ENCODE measurements at regions not wholly inside any gene's neighbourhood (a gene's known extent, or its start where the extent isn't known, plus 50 kb on each side); places are given as distances from the start of the nearest gene placed in this dataset.

DNA sequence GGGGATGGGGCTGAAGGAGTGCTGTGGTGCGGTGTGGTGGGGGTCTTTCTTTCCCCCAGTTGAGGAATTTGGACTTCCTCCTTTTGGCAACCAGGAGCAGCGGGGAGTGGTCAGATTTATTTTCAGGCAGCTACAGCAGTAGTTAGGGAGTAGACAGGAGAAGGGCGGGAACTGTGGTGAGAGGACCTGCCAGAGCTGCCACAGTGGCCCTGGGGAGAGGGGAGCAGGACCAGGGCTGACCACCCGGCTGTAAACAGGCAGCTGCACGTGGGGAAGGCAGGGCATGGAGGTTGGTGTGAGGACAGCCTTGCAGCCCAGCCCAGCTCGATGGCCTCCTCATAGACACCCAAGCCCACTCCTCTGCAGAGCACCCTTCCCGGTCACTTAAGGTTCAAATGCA, 197.2 kb downstream of the GLI2 start:
- TF ChIP-seq, protein P1, sequence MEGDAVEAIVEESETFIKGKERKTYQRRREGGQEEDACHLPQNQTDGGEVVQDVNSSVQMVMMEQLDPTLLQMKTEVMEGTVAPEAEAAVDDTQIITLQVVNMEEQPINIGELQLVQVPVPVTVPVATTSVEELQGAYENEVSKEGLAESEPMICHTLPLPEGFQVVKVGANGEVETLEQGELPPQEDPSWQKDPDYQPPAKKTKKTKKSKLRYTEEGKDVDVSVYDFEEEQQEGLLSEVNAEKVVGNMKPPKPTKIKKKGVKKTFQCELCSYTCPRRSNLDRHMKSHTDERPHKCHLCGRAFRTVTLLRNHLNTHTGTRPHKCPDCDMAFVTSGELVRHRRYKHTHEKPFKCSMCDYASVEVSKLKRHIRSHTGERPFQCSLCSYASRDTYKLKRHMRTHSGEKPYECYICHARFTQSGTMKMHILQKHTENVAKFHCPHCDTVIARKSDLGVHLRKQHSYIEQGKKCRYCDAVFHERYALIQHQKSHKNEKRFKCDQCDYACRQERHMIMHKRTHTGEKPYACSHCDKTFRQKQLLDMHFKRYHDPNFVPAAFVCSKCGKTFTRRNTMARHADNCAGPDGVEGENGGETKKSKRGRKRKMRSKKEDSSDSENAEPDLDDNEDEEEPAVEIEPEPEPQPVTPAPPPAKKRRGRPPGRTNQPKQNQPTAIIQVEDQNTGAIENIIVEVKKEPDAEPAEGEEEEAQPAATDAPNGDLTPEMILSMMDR (IDR thresholded peaks at IDR 0.05): no peak
- TF ChIP-seq POLR2A (IDR thresholded peaks at IDR 0.05): no peak

Data from stomach (tissue), 4 donors.